Gastrocnemius medialis (tissue), 4 donors: ENCODE measurements at regions not wholly inside any gene's neighbourhood (a gene's known extent, or its start where the extent isn't known, plus 50 kb on each side); places are given as distances from the start of the nearest gene placed in this dataset.

Source experiments
- ATAC-seq, 2 donors: fragments of 150-250 bp; one replicate each; pipeline ENCODE4 v1.9.1; 2016
- DNase-seq, 2 donors: peaks; one replicate each; pipeline ENCODE4 v3.0.0-alpha.2; 2019
- H3K27ac ChIP-seq, 4 donors: fragments of 200-600 bp; sonication (generic); 1 replicate in 1 of 4; 2 replicates in 3 of 4; pipeline ENCODE4 v1.5.1; 2016 to 2018; ENCODE audit warnings: mild to moderate bottlenecking in 2 of 4, moderate library complexity in 1 of 4
- H3K27me3 ChIP-seq, 3 donors: fragments of 200-600 bp; sonication (generic) in 2 of 3; 1 replicate in 1 of 3; 2 replicates in 2 of 3; pipeline versions ENCODE4 v1.5.1 to v1.6.0; 2016 to 2019; ENCODE audit warnings: mild to moderate bottlenecking in 1 of 3, moderate library complexity in 1 of 3
- H3K36me3 ChIP-seq, 2 donors: fragments of 200-600 bp; sonication (generic) in 1 of 2; one replicate each; pipeline ENCODE4 v1.5.1; 2017 to 2018
- H3K4me1 ChIP-seq, 2 donors: fragments of 200-600 bp; sonication (generic) in 1 of 2; one replicate each; pipeline ENCODE4 v1.5.1; 2016 to 2017; ENCODE audit warnings: mild to moderate bottlenecking in 2 of 2
- H3K4me3 ChIP-seq, 4 donors: fragments of 200-600 bp; sonication (generic) in 3 of 4; 1 replicate in 1 of 4; 2 replicates in 3 of 4; pipeline ENCODE4 v1.5.1; 2016 to 2019; ENCODE audit warnings: mild to moderate bottlenecking in 2 of 4
- H3K9me3 ChIP-seq, 3 donors: fragments of 200-600 bp; sonication (generic) in 2 of 3; 1 replicate in 1 of 3; 2 replicates in 2 of 3; pipeline ENCODE4 v1.5.1; 2016 to 2019
- CTCF ChIP-seq, 5 experiments: fragments of 450-650 bp in 3 of 5; fragments of 200-600 bp in 2 of 5; sonication (generic) in 2 of 5; IDR thresholded peaks in 4 of 5; conservative IDR thresholded peaks in 1 of 5; 1 replicate in 4 of 5; 2 replicates in 1 of 5; pipeline ENCODE4 v1.5.1; 2016 to 2019; ENCODE audit warnings: antibody characterized with exemption in 5 of 5, mild to moderate bottlenecking in 3 of 5, moderate library complexity in 3 of 5
- POLR2A ChIP-seq, 2 donors: fragments of 450-650 bp; IDR thresholded peaks; one replicate each; pipeline ENCODE4 v1.6.1; 2017; ENCODE audit warnings: antibody characterized with exemption in 2 of 2, mild to moderate bottlenecking in 2 of 2, moderate library complexity in 2 of 2
- in situ Hi-C, 4 donors: fragments of 200-750 bp; cut with MboI; loops; one replicate each; pipeline versions ENCODE4 v1.15.0 to v1.8.0; 2017; ENCODE audit warnings: low sequenced_read_pairs in 4 of 4
- intact Hi-C: fragments of 100-400 bp; cut with DNase I; formaldehyde crosslinking; loops from one replicate; pipeline ENCODE4 v1.15.1; 2023; ENCODE audit warnings: low total_unique reads

- no peak for ATAC-seq
- Histone ChIP-seq H3K27ac (no peak overlapping the region), H3K36me3 (no peaks in the 10 kb centered on the region), H3K9me3 (no peaks in the 10 kb centered on the region), H3K4me3 (no peak overlapping the region), H3K4me1 (no peaks in the 10 kb centered on the region), H3K27me3 (no peaks in the 10 kb centered on the region)
- no peak for TF ChIP-seq POLR2A (IDR thresholded peaks at IDR 0.05)
- no peak for DNase-seq
- in situ Hi-C loops: no loop called here
- intact Hi-C loops: no loop called here
These were observed 266.2 kb upstream of the ADGRB3 start for GRCh38 chr6:68368845-68369244.

- H3K36me3 ChIP-seq: no peaks in the 10 kb centered on the region
- in situ Hi-C loops (no loop called here), intact Hi-C loops (no loop called here)
- DNase-seq (no peak), ATAC-seq (no peak)
- H3K4me3 ChIP-seq: no peak overlapping the region
- H3K27me3 ChIP-seq: no peaks in the 10 kb centered on the region
- H3K4me1 ChIP-seq: no peaks in the 10 kb centered on the region
- H3K9me3 ChIP-seq: no peaks in the 10 kb centered on the region
- no peak overlapping the region for H3K27ac ChIP-seq
- TF ChIP-seq POLR2A (IDR thresholded peaks at IDR 0.05): no peak
- TF ChIP-seq CTCF (IDR thresholded peaks at IDR 0.05 in 4 of 5, conservative IDR thresholded peaks at IDR 0.05 in 1 of 5): no peak
These were observed 270.7 kb upstream of the ADGRB3 start for GRCh38 chr6:68364271-68364805.

DNA sequence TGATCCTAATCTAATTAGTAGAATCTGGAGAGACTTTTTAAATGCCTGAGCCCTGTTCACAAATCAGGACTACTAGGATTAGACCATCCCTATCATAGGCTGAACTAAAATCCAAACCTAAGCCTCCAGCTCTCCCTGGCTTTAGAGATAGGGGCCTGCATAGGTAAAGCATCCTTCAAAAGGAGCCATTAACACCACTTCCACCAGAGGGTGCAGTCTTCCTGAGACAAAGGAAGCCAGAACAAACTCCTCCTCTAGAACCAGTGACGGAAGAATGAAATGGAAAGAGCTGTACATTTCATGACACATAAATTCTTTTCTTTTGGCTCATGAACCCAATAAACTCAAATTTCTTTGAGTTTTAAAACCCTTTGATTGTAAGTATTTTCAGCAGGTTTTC, 291.2 kb upstream of the ADGRB3 start:
- Histone ChIP-seq H3K36me3 (no peaks in the 10 kb centered on the region), H3K4me3 (no peak overlapping the region), H3K27ac (no peak overlapping the region), H3K9me3 (no peaks in the 10 kb centered on the region), H3K4me1 (no peaks in the 10 kb centered on the region), H3K27me3 (no peaks in the 10 kb centered on the region)
- ATAC-seq (no peak), DNase-seq (no peak)
- no peak for TF ChIP-seq POLR2A (IDR thresholded peaks at IDR 0.05)
- TF ChIP-seq CTCF (IDR thresholded peaks at IDR 0.05 in 4 of 5, conservative IDR thresholded peaks at IDR 0.05 in 1 of 5): no peak
- in situ Hi-C loops (no loop called here), intact Hi-C loops (no loop called here)

GRCh38 chr6:68342286-68342685, 292.8 kb upstream of the ADGRB3 start:
- no peaks in the 10 kb centered on the region for H3K9me3 ChIP-seq
- no peaks in the 10 kb centered on the region for H3K27me3 ChIP-seq
- H3K27ac ChIP-seq: no peak overlapping the region
- no peak overlapping the region for H3K4me3 ChIP-seq
- TF ChIP-seq CTCF (IDR thresholded peaks at IDR 0.05 in 4 of 5, conservative IDR thresholded peaks at IDR 0.05 in 1 of 5) (no peak), POLR2A (IDR thresholded peaks at IDR 0.05) (no peak)
- no peak for ATAC-seq
- intact Hi-C loops (no loop called here), in situ Hi-C loops (no loop called here)
- H3K4me1 ChIP-seq: no peaks in the 10 kb centered on the region
- no peaks in the 10 kb centered on the region for H3K36me3 ChIP-seq
- DNase-seq: no peak

GRCh38 chr6:68339488-68340131, 295.5 kb upstream of the ADGRB3 start:
- H3K36me3 ChIP-seq: no peaks in the 10 kb centered on the region
- H3K27me3 ChIP-seq: no peaks in the 10 kb centered on the region
- no peaks in the 10 kb centered on the region for H3K4me1 ChIP-seq
- DNase-seq: no peak
- intact Hi-C loops: no loop called here
- no peak for TF ChIP-seq POLR2A (IDR thresholded peaks at IDR 0.05)
- TF ChIP-seq CTCF (IDR thresholded peaks at IDR 0.05 in 4 of 5, conservative IDR thresholded peaks at IDR 0.05 in 1 of 5): no peak
- H3K27ac ChIP-seq: no peak overlapping the region
- no peak for ATAC-seq
- no peaks in the 10 kb centered on the region for H3K9me3 ChIP-seq
- no peak overlapping the region for H3K4me3 ChIP-seq
- in situ Hi-C loops: no loop called here
